ENCODE measurements at regions not wholly inside any gene's neighbourhood (a gene's known extent, or its start where the extent isn't known, plus 50 kb on each side); places are given as distances from the start of the nearest gene placed in this dataset.

DNA sequence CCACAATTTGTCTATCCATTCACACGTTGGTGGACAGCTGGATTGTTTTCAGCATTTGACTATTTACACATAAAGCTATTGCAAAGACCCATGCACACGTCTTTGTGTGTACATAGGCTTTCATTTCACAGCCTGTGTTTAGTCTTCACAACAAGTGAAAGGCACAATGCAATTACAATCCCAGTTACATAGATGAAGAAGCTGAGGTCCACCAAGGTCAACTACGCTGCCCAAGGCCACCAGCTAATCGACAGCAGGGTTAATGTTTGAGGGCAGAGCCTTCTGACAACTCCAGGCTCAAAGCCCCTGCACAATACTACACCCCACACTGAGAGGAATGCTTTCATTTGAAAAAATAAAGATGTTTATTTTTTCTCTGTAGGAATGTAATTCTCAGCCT lies 93.6 kb upstream of the CDH13 start:
- in situ Hi-C loops (cut with MboI) (no loop called here), intact Hi-C loops (cut with micrococcal nuclease; ENCODE audit: unreplicated experiment) (no loop called here)
- no peak overlapping the region for H3K4me3 ChIP-seq
- TF ChIP-seq EZH2 (IDR thresholded peaks at IDR 0.05; ENCODE audit: borderline replicate concordance, control insufficient read depth, low read depth, low read length) (no peak), NR2C2 (IDR thresholded peaks at IDR 0.05; ENCODE audit: borderline replicate concordance, control insufficient read depth, insufficient read length, low read depth) (no peak), MYB (IDR thresholded peaks at IDR 0.05; ENCODE audit: borderline replicate concordance, low read depth, low read length) (no peak), CEBPB (IDR thresholded peaks at IDR 0.05; ENCODE audit: borderline replicate concordance in 1 of 2, low read depth in 2 of 2, low read length in 2 of 2) (no peak), SRF (IDR thresholded peaks at IDR 0.05; ENCODE audit: low read depth in 2 of 2, low read length in 2 of 2) (no peak), SUZ12 (IDR thresholded peaks at IDR 0.05; ENCODE audit: unreplicated experiment) (no peak), ZNF384 (IDR thresholded peaks at IDR 0.05; ENCODE audit: borderline replicate concordance, low read depth, low read length) (no peak), POLR2A (IDR thresholded peaks at IDR 0.05; ENCODE audit: low read depth, low read length) (no peak), PAX5 (IDR thresholded peaks at IDR 0.05; ENCODE audit: borderline replicate concordance, low read depth, low read length) (no peak), SP1 (IDR thresholded peaks at IDR 0.05; ENCODE audit: low read depth, low read length) (no peak), ELK1 (IDR thresholded peaks at IDR 0.05; ENCODE audit: low read depth, low read length) (no peak)
- no peak overlapping the region for H3K9ac ChIP-seq (ENCODE audit: control insufficient read depth, insufficient read depth, low read length)
- SMC1A ChIA-PET (ENCODE audit: uncharacterized antibody, unreplicated experiment): no interaction called here
- CTCF ChIA-PET: no interaction called here
- no peaks in the 10 kb centered on the region for H3K27me3 ChIP-seq (replicated peaks in 1 of 2; ENCODE audit: control insufficient read depth in 2 of 2, insufficient read depth in 2 of 2, low read length in 1 of 2)
- FAIRE-seq (no peak), ATAC-seq (no peak), DNase-seq (ENCODE audit: low read depth, low spot score) (no peak)
- no peak overlapping the region for H3K27ac ChIP-seq (ENCODE audit: control insufficient read depth, insufficient read depth)
- no peak overlapping the region for H2AFZ ChIP-seq (ENCODE audit: control insufficient read depth, low read depth, low read length)
- RAD21 ChIA-PET (ENCODE audit: unreplicated experiment): no interaction called here
- H4K20me1 ChIP-seq (ENCODE audit: control insufficient read depth, insufficient read depth): no peaks in the 10 kb centered on the region
- 4% methylated on average over 4 of the region's 4 CpGs for WGBS (ENCODE audit: insufficient coverage, insufficient replicate concordance, low lambda C conversion rate, missing lambda C conversion rate)
- no peaks in the 10 kb centered on the region for H3K4me1 ChIP-seq (ENCODE audit: control insufficient read depth, insufficient read depth, low read length)
- POLR2A ChIA-PET: no interaction called here
- H3K36me3 ChIP-seq (ENCODE audit: control insufficient read depth in 2 of 2, insufficient read depth in 2 of 2, low read length in 1 of 2): no peaks in the 10 kb centered on the region
- no peaks in the 10 kb centered on the region for H3K79me2 ChIP-seq (ENCODE audit: control insufficient read depth, insufficient read depth, low read length)
- H3K9me3 ChIP-seq (replicated peaks; ENCODE audit: control insufficient read depth, insufficient read depth, low read length): no peaks in the 10 kb centered on the region
- BruUV-seq (replicated peaks): no TSS peak
- no peak overlapping the region for H3K4me2 ChIP-seq (ENCODE audit: control insufficient read depth, insufficient read depth)

Data from GM12878 (cell line).